NCI-H1436 (cell line): ENCODE measurements at regions not wholly inside any gene's neighbourhood (a gene's known extent, or its start where the extent isn't known, plus 50 kb on each side); places are given as distances from the start of the nearest gene placed in this dataset.
"Not testable (repeated sequence)": the region's sequence is repeated elsewhere in the genome, so short reads cannot be mapped to it uniquely, and the experiment has no call there.

Experiments used
- DNase-seq: peaks from one replicate; lab custom pipeline; 2025; lab: John Stamatoyannopoulos, UW

- DNase-seq = no peak
These were observed 133.7 kb downstream of the PXDC1 start for GRCh38 chr6:3617681-3618311.

DNA sequence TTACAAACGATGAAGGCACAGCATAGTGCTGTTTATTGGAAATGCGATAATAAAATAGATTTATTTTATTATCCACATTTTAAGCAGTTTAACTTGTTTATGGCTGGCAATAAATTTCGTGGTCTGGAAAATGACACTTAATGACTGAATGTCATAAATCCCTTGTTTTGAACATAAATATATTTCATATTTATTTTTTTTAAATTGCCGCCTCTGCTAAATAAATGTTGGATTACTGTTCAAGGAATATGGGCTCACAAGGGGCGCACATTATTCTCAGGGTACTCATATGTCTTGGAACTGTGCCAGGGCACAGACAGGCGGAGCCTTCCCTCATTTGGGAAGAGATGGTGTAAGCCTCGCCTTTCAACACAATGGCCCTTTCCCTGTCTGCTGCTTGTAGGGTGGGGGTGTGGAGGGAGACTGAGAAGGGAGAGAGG is 134.3 kb downstream of the PXDC1 start:
- no peak for DNase-seq

- no peak for DNase-seq
These were observed 134.8 kb downstream of the PXDC1 start for GRCh38 chr6:3616565-3617176.

GRCh38 chr6:3615391-3616380 is 135.8 kb downstream of the PXDC1 start:
- no peak for DNase-seq

DNA sequence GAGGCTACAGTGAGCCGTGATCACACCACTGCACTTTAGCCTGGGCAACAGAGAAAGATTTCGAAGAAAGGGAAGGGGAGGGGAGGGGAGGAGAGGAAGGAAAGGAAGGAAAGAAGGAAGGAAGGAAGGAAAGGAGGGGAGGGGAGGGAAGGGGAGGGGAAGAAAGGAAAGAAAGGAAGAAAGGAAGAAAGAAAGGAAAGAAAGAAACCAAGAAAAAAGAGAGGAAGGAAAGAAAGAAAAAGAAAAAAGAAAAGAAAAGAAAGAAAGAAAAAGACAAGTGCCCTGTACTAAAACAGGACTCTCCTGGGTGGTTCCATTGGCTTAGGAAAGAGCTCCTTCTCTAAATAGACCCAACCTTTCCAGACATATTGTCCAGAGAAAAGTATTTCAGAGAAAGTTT is 136.6 kb downstream of the PXDC1 start:
- DNase-seq = no peak

- DNase-seq = not testable (repeated sequence)
These were observed 137.9 kb downstream of the PXDC1 start for GRCh38 chr6:3613565-3613964.

DNA sequence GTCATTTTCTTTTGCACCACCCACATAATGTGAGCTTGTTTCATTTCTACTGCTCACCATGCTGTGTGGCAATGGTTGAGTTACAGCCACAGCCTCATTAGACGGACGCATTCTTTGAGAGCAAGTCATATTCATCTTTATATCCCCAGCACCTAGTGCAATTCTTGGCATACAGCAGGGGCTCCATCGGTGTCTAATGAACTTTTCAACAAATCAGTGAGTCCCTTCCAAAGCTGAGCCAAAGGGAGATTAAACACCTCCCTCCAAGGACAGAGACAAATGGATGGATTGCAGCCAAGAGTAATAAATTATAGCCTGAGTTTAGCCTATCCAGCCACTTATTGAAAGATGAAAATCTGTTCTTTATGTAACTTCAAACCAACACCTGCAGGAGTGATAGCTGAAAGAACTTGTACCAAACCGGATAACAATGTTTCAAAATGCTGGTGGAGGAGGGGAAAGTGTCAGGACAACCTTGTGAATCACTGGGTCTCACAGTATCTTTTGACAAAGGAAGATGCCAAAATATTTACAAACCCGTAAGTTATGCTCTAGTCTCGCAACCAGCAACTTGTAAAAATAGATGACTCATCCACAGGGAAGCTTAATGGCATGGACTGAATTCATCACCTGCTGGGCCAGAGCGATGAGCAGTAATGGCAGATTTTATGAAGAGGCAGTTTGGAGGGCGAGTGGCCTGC is 139.0 kb downstream of the PXDC1 start:
- DNase-seq = no peak

GRCh38 chr6:3610921-3611320 is 140.6 kb downstream of the PXDC1 start:
- no peak for DNase-seq

DNA sequence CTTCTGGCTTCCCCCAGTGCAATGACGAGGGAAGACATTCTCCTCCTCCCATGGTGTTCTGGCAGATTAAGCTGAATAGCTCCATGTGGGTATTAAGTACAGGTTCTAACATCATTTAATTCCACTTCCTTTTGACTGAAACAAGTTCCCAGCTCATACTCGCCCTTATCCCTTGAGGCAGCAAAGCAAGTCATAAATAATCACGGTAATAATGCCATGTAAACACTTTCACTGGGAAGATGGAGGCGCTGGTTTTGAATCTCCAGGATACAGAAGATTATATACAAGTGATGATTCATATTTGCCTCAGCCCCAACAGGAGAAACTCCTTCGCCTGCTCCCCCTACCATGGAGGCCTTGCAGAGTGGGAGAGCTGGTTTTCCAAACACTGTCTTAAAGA is 141.3 kb downstream of the PXDC1 start:
- no peak for DNase-seq

- no peak for DNase-seq
These were observed 142.1 kb downstream of the PXDC1 start for GRCh38 chr6:3609388-3609787.

DNA sequence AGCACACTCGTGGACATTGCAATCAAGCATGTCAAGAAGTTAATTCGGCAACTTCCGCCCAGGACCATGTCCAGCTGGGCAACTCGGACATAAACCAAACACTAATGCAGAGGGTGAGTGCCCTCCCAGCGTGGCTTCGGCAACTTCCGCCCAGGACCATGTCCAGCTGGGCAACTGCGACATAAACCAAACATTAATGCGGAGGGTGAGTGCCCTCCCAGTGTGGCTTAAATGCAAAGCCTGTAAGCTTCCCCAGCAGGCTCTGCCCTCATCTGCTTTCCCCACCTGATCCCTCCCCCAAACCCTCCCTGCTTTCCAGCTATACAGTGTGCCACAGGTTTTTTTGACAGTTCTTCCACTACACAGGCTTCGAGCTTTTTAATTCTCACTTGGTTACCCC is 143.4 kb downstream of the PXDC1 start:
- DNase-seq = no peak

GRCh38 chr6:3607599-3607998 is 143.9 kb downstream of the PXDC1 start:
- DNase-seq = no peak

GRCh38 chr6:3607171-3607570 is 144.3 kb downstream of the PXDC1 start:
- no peak for DNase-seq

DNA sequence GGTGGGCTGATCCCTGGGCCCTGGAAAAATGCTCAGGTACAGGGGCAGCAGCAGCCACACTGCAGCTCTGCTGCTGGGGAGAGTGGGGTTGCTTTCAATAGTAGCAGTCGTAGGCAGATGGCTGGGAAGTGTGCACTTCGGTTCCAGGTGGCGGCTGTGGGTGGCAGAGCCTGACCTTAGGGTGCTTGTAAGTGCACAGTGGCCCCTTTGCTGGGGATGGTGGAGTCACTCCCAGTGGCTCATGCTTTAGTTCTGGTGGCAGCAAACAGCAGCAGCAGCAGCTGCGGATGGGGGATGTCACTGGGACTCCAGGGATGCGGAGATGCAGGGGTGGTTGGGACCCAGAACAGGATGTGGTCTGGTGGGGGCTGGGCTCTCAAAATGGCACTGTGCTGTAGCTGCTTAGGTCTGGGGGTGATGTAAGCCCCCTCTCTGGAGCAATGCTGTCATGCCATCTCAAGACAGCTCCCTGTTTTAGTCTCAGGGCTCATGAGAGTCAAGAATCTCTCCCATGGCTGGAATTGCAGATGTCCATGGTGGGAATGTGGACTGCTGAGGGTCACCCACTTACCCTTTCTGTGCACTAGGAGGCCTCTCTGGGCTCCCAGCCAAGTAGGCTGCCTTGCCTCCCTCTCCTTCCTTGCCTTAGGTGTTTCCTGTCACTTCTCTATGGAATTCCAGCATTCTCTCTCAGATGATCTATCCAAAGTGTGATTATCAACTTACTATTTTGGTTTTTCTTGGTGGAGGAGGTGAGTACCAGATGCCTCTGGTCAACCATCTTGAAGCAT is 146.7 kb upstream of the SLC22A23 start:
- no peak for DNase-seq

- DNase-seq = no peak
These were observed 144.7 kb upstream of the SLC22A23 start for GRCh38 chr6:3601570-3601969.

GRCh38 chr6:3597500-3598064 is 140.7 kb upstream of the SLC22A23 start:
- no peak for DNase-seq

GRCh38 chr6:3596766-3597165 is 139.9 kb upstream of the SLC22A23 start:
- no peak for DNase-seq

- DNase-seq = no peak
These were observed 137.4 kb upstream of the SLC22A23 start for GRCh38 chr6:3594201-3594600.

GRCh38 chr6:3593161-3593560 is 136.3 kb upstream of the SLC22A23 start:
- DNase-seq = no peak

GRCh38 chr6:3592371-3592941 is 135.6 kb upstream of the SLC22A23 start:
- no peak for DNase-seq

DNA sequence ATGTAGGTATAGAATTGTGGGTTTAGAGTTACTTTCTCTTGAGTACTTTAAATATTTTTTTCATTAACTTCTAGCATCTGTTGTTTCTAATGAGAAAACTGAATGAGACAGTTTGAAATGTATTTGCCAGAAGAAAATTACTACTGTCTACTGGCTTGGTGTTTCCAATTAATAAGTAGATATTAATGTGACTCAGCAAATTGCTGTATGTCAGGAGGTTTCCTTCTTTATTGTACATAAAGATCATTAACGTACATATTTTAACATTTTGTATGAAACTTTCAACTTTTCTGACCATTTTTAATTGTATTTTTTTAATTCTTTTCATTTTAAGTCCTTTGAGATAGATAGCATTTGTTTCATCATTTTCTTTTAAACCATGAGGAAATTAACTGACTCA is 135.1 kb upstream of the SLC22A23 start:
- DNase-seq = no peak
